Osteoblast (primary cell): ENCODE measurements at regions not wholly inside any gene's neighbourhood (a gene's known extent, or its start where the extent isn't known, plus 50 kb on each side); places are given as distances from the start of the nearest gene placed in this dataset.

ENCODE experiments used
- DNase-seq: peaks from one replicate; pipeline ENCODE4 v3.0.0; 2011; ENCODE audit warnings: low spot score, mixed read lengths; ENCODE audit not compliant: insufficient read length; ENCODE audit errors: missing footprints
- H2AFZ ChIP-seq: 2 replicates; pipeline ENCODE4 v1.6.0; 2011; ENCODE audit warnings: mild to moderate bottlenecking, low read length
- H3K27ac ChIP-seq: 2 replicates; pipeline ENCODE4 v1.5.1; 2011; ENCODE audit warnings: mild to moderate bottlenecking, low read depth, low read length, moderate library complexity
- H3K27me3 ChIP-seq: 2 replicates; pipeline ENCODE4 v1.6.0; 2012; ENCODE audit warnings: mild to moderate bottlenecking, control low read depth, inconsistent platforms, low read length, moderate library complexity; ENCODE audit not compliant: insufficient read depth
- H3K36me3 ChIP-seq: 2 replicates; pipeline ENCODE4 v1.5.1; 2011; ENCODE audit warnings: mild to moderate bottlenecking, low read length, control low read depth, moderate library complexity; ENCODE audit not compliant: insufficient read depth
- H3K4me1 ChIP-seq: 2 replicates; pipeline ENCODE4 v1.5.1; 2011; ENCODE audit warnings: mild to moderate bottlenecking, low read length, control low read depth, moderate library complexity; ENCODE audit not compliant: insufficient read depth
- H3K4me2 ChIP-seq: 2 replicates; pipeline ENCODE4 v1.6.0; 2011; ENCODE audit warnings: mild to moderate bottlenecking, low read length; ENCODE audit not compliant: insufficient read depth
- H3K4me3 ChIP-seq: fragments of 200-600 bp; sonication (generic); 3 replicates; pipeline ENCODE4 v1.5.1; 2012; ENCODE audit warnings: mild to moderate bottlenecking, low read length, inconsistent platforms; ENCODE audit not compliant: insufficient read depth
- H3K79me2 ChIP-seq: 2 replicates; pipeline ENCODE4 v1.6.0; 2012; ENCODE audit warnings: mild to moderate bottlenecking, low read length, control low read depth, inconsistent platforms; ENCODE audit not compliant: insufficient read depth
- H3K9me3 ChIP-seq: 2 replicates; pipeline ENCODE4 v1.5.1; 2011; ENCODE audit warnings: low read depth, low read length, control low read depth
- H4K20me1 ChIP-seq: 2 replicates; pipeline ENCODE4 v1.6.0; 2012; ENCODE audit warnings: mild to moderate bottlenecking, low read length, control low read depth; ENCODE audit not compliant: insufficient read depth
- CTCF ChIP-seq: IDR thresholded peaks from 2 replicates; pipeline ENCODE4 v1.5.1; 2011; ENCODE audit warnings: mild to moderate bottlenecking, low read depth, low read length, moderate library complexity; ENCODE audit errors: extremely low read depth

- no peak for TF ChIP-seq CTCF
- H3K36me3 ChIP-seq, result no peaks in the 10 kb centered on the region
- no peaks in the 10 kb centered on the region for H3K4me1 ChIP-seq
- peak; percentile 49 for DNase-seq
- H3K4me2 ChIP-seq, result no peak overlapping the region
- no peak overlapping the region for H2AFZ ChIP-seq
- no peak overlapping the region for H3K27ac ChIP-seq
- H4K20me1 ChIP-seq, result no peaks in the 10 kb centered on the region
- H3K79me2 ChIP-seq, result no peaks in the 10 kb centered on the region
- H3K9me3 ChIP-seq, result no peaks in the 10 kb centered on the region
- no peak overlapping the region for H3K4me3 ChIP-seq
- no peaks in the 10 kb centered on the region for H3K27me3 ChIP-seq
Measured at GRCh38 chr13:112226320-112227002, 149.7 kb upstream of the SPACA7 start.

GRCh38 chr13:112227031-112227430 is 149.1 kb upstream of the SPACA7 start:
- no peaks in the 10 kb centered on the region for H3K79me2 ChIP-seq
- H3K4me2 ChIP-seq, result no peak overlapping the region
- H2AFZ ChIP-seq, result no peak overlapping the region
- H4K20me1 ChIP-seq, result no peaks in the 10 kb centered on the region
- H3K4me1 ChIP-seq, result no peaks in the 10 kb centered on the region
- no peak overlapping the region for H3K4me3 ChIP-seq
- no peaks in the 10 kb centered on the region for H3K36me3 ChIP-seq
- H3K27me3 ChIP-seq, result no peaks in the 10 kb centered on the region
- no peak for TF ChIP-seq CTCF
- no peaks in the 10 kb centered on the region for H3K9me3 ChIP-seq
- DNase-seq, result peak; percentile 21
- no peak overlapping the region for H3K27ac ChIP-seq

- no peak overlapping the region for H3K4me2 ChIP-seq
- H3K4me3 ChIP-seq, result no peak overlapping the region
- no peaks in the 10 kb centered on the region for H3K36me3 ChIP-seq
- no peaks in the 10 kb centered on the region for H3K27me3 ChIP-seq
- no peaks in the 10 kb centered on the region for H3K4me1 ChIP-seq
- H3K79me2 ChIP-seq, result no peaks in the 10 kb centered on the region
- peak; percentile 30 for DNase-seq
- H2AFZ ChIP-seq, result no peak overlapping the region
- H4K20me1 ChIP-seq, result no peaks in the 10 kb centered on the region
- no peaks in the 10 kb centered on the region for H3K9me3 ChIP-seq
- TF ChIP-seq CTCF, result no peak
- no peak overlapping the region for H3K27ac ChIP-seq
Measured at GRCh38 chr13:112229445-112229844, 146.7 kb upstream of the SPACA7 start.

- H3K27ac ChIP-seq, result no peak overlapping the region
- H3K36me3 ChIP-seq, result no peaks in the 10 kb centered on the region
- H3K4me1 ChIP-seq, result no peaks in the 10 kb centered on the region
- no peak overlapping the region for H2AFZ ChIP-seq
- no peaks in the 10 kb centered on the region for H3K27me3 ChIP-seq
- no peaks in the 10 kb centered on the region for H4K20me1 ChIP-seq
- H3K9me3 ChIP-seq, result no peaks in the 10 kb centered on the region
- H3K4me2 ChIP-seq, result no peak overlapping the region
- H3K79me2 ChIP-seq, result no peaks in the 10 kb centered on the region
- TF ChIP-seq CTCF, result no peak
- no peak overlapping the region for H3K4me3 ChIP-seq
- DNase-seq, result peak; percentile 62
Measured at GRCh38 chr13:112229992-112230872, 145.9 kb upstream of the SPACA7 start.
